K562 (cell line): ENCODE measurements at regions not wholly inside any gene's neighbourhood (a gene's known extent, or its start where the extent isn't known, plus 50 kb on each side); places are given as distances from the start of the nearest gene placed in this dataset.

Source experiments
- ATAC-seq: fragments of 200-7000 bp; cut with Tn5 transposase; 3 replicates; pipeline ENCODE4 v1.9.1; 2020; ENCODE audit warnings: moderate library complexity
- BruUV-seq: library from RNA; stranded (reverse); fragments of 400-500 nt; replicated peaks from 2 replicates; lab custom pipeline; 2021; lab: Mats Ljungman, UMichigan
- CTCF ChIA-PET: fragments of 300-600 bp; formaldehyde crosslinking; extraction: SDS; loops from one replicate; lab custom pipeline; 2021; ENCODE audit warnings: low intra/inter-chr PET ratio; lab: Yijun Ruan, JAX
- POLR2A ChIA-PET: fragments of 300-600, 350-650 bp; sonication (Branson Sonifier 250); formaldehyde crosslinking; extraction: SDS; loops from one replicate; lab custom pipeline; 2021; ENCODE audit warnings: antibody characterized with exemption, inconsistent platforms; lab: Yijun Ruan, JAX
- DNase-seq, 4 experiments: peaks; one replicate each; pipeline versions ENCODE4 v3.0.0 to v3.0.0-alpha.2; 2011 to 2018; ENCODE audit warnings: low spot score in 3 of 4, mixed read lengths in 3 of 4; ENCODE audit errors: extremely low read depth in 1 of 4
- FAIRE-seq: peaks from 2 replicates; lab custom pipeline; 2011; peaks lifted over from hg19 to GRCh38; lab: Jason Lieb, UNC
- H2AFZ ChIP-seq: 2 replicates; pipeline ENCODE4 v1.6.0; 2011; ENCODE audit warnings: low read depth, low read length, control low read depth, inconsistent platforms
- H3K27ac ChIP-seq: fragments of 200-600 bp; 3 replicates; pipeline ENCODE4 v1.8.0; 2011; ENCODE audit warnings: low read depth, mild to moderate bottlenecking, control low read depth, inconsistent platforms, low read length, moderate library complexity, mixed read lengths; ENCODE audit errors: extremely low read depth
- H3K27me3 ChIP-seq, 2 experiments: fragments of 300-600 bp in 1 of 2; 2 replicates in 1 of 2; 3 replicates in 1 of 2; pipeline versions ENCODE4 v1.6.0 to v1.8.0; 2011; ENCODE audit warnings: inconsistent platforms in 2 of 2, low read length in 2 of 2, mild to moderate bottlenecking in 1 of 2, mixed read lengths in 1 of 2, moderate library complexity in 1 of 2; ENCODE audit not compliant: control insufficient read depth in 2 of 2, insufficient read depth in 2 of 2
- H3K36me3 ChIP-seq: fragments of 300-600 bp; 3 replicates; pipeline ENCODE4 v1.8.0; 2011; ENCODE audit warnings: mild to moderate bottlenecking, low read length, inconsistent platforms; ENCODE audit not compliant: control insufficient read depth, insufficient read depth
- H3K4me1 ChIP-seq, 2 experiments: fragments of 200-600 bp in 1 of 2; replicated peaks in 1 of 2; 2 replicates in 1 of 2; 3 replicates in 1 of 2; pipeline versions ENCODE4 v1.5.1 to v1.8.0; 2011; ENCODE audit warnings: inconsistent platforms in 2 of 2, low read length in 2 of 2, mild to moderate bottlenecking in 1 of 2, mixed read lengths in 1 of 2, moderate library complexity in 1 of 2; ENCODE audit not compliant: control insufficient read depth in 2 of 2, insufficient read depth in 2 of 2
- H3K4me2 ChIP-seq: 2 replicates; pipeline ENCODE4 v1.6.1; 2011; ENCODE audit warnings: low read length, control low read depth, inconsistent platforms, mixed read lengths; ENCODE audit not compliant: insufficient read depth
- H3K4me3 ChIP-seq: fragments of 200-600 bp; sonication (generic), shearing (Covaris generic); 2 replicates; pipeline ENCODE4 v1.5.1; 2016; ENCODE audit warnings: control low read depth, inconsistent platforms
- H3K79me2 ChIP-seq: fragments of 200-600 bp; 3 replicates; pipeline ENCODE4 v1.8.0; 2011; ENCODE audit warnings: low read length, inconsistent platforms; ENCODE audit not compliant: control insufficient read depth, insufficient read depth
- H3K9ac ChIP-seq, 2 experiments: 2 replicates each; pipeline versions ENCODE4 v1.6.0 to v1.6.1; 2011; ENCODE audit warnings: low read depth in 2 of 2, low read length in 2 of 2, control low read depth in 1 of 2, inconsistent platforms in 1 of 2, mild to moderate bottlenecking in 1 of 2, mixed read lengths in 1 of 2; ENCODE audit not compliant: insufficient read depth in 1 of 2
- H3K9me1 ChIP-seq: one replicate; pipeline ENCODE4 v1.6.0; 2011; ENCODE audit warnings: inconsistent platforms, mild to moderate bottlenecking, low read length, moderate library complexity; ENCODE audit not compliant: control insufficient read depth, insufficient read depth
- H3K9me3 ChIP-seq: replicated peaks from 2 replicates; pipeline ENCODE4 v1.5.1; 2011; ENCODE audit warnings: low read depth, low read length, inconsistent platforms; ENCODE audit not compliant: control insufficient read depth, insufficient read depth
- H4K20me1 ChIP-seq: replicated peaks from 2 replicates; pipeline ENCODE4 v1.6.1; 2011; ENCODE audit warnings: low read length, inconsistent platforms, mixed read lengths; ENCODE audit not compliant: control insufficient read depth, insufficient read depth
- ARID4B ChIP-seq: sonication (generic); formaldehyde crosslinking; IDR thresholded peaks from 2 replicates; pipeline ENCODE4 v1.8.0; 2022; ENCODE audit warnings: mild to moderate bottlenecking, missing genetic modification reagents
- BRD9 ChIP-seq: fragments of 450-650 bp; IDR thresholded peaks from 2 replicates; pipeline ENCODE4 v1.6.1; 2018; ENCODE audit warnings: low read depth; ENCODE audit not compliant: partially characterized antibody
- CBX3 ChIP-seq, 2 experiments: IDR thresholded peaks; 1 replicate in 1 of 2; 2 replicates in 1 of 2; pipeline ENCODE4 v1.6.1; 2012; ENCODE audit warnings: inconsistent platforms in 2 of 2, low read length in 2 of 2, borderline replicate concordance in 1 of 2, control low read depth in 1 of 2
- CBX5 ChIP-seq: IDR thresholded peaks from 2 replicates; pipeline ENCODE4 v1.6.1; 2014; ENCODE audit warnings: low read depth, borderline replicate concordance
- E4F1 ChIP-seq: fragments of 250-450 bp; sonication (Bioruptor Pico); IDR thresholded peaks from 2 replicates; pipeline ENCODE4 v1.5.0; 2021; ENCODE audit warnings: mild to moderate bottlenecking, borderline replicate concordance
- ELF2 ChIP-seq: fragments of 250-450 bp; sonication (Bioruptor Pico); IDR thresholded peaks from 2 replicates; pipeline ENCODE4 v1.5.0; 2021; ENCODE audit warnings: mild to moderate bottlenecking
- FOSL1 ChIP-seq: fragments of 200-800 bp; sonication (Bioruptor generic); conservative IDR thresholded peaks from 2 replicates; pipeline ENCODE4 v1.6.1; 2016; ENCODE audit warnings: missing genetic modification characterization, missing compliant biosample characterization
- HNRNPL ChIP-seq: fragments of 200-400 bp; formaldehyde crosslinking; IDR thresholded peaks from 2 replicates; pipeline ENCODE4 v1.6.1; 2017; ENCODE audit warnings: low read depth, mild to moderate bottlenecking, low read length
- KLF10 ChIP-seq: fragments of 250-450 bp; sonication (Bioruptor Pico); IDR thresholded peaks from 2 replicates; pipeline ENCODE4 v1.6.1; 2021; ENCODE audit warnings: matching md5 sums
- POLR2H ChIP-seq: IDR thresholded peaks from 2 replicates; pipeline ENCODE4 v1.6.1; 2016; ENCODE audit warnings: missing genetic modification characterization, low read depth, mild to moderate bottlenecking, control low read depth, missing compliant biosample characterization, moderate library complexity
- RBM22 ChIP-seq: fragments of 200-400 bp; formaldehyde crosslinking; IDR thresholded peaks from 2 replicates; pipeline ENCODE4 v1.6.1; 2018; ENCODE audit warnings: low read length, low read depth; ENCODE audit not compliant: poor library complexity, severe bottlenecking
- SRSF3 ChIP-seq: fragments of 200-400 bp; formaldehyde crosslinking; IDR thresholded peaks from 2 replicates; pipeline ENCODE4 v1.6.1; 2016; ENCODE audit warnings: mild to moderate bottlenecking, low read length, moderate library complexity; ENCODE audit not compliant: insufficient read depth
- THRB ChIP-seq: fragments of 450-650 bp; formaldehyde crosslinking; conservative IDR thresholded peaks from 2 replicates; pipeline ENCODE4 v1.4.0; 2022; ENCODE audit warnings: mild to moderate bottlenecking, missing genetic modification characterization
- ZNF165 ChIP-seq: fragments of 250-450 bp; sonication (Bioruptor Pico); IDR thresholded peaks from 2 replicates; pipeline ENCODE4 v1.4.0; 2020; ENCODE audit warnings: borderline replicate concordance
- ZNF695 ChIP-seq: fragments of 450-650 bp; formaldehyde crosslinking; IDR thresholded peaks from 2 replicates; pipeline ENCODE4 v1.4.0; 2020; ENCODE audit warnings: mild to moderate bottlenecking, moderate library complexity
- WGBS: fragments of 100-300 bp; shearing (Covaris generic); methylation state at CpG from one replicate; pipeline ENCODE4 v1.1.6; 2016; ENCODE audit warnings: low coverage, mixed read lengths; ENCODE audit not compliant: insufficient coverage; ENCODE audit errors: missing lambda C conversion rate; 5-methylcytosine and 5-hydroxymethylcytosine counted together
- in situ Hi-C: fragments of 300-500 bp; cut with MboI; formaldehyde crosslinking; loops from 4 replicates; pipeline ENCODE4 v1.15.0; 2018; ENCODE audit warnings: inconsistent platforms, mixed read lengths
- intact Hi-C: fragments of 100-400 bp; cut with micrococcal nuclease; formaldehyde crosslinking; loops from 2 replicates; pipeline ENCODE4 v1.14.2; 2022

GRCh38 chr1:228939881-228940392 lies 204.7 kb downstream of the RHOU start:
- H3K79me2 ChIP-seq = no peaks in the 10 kb centered on the region
- H2AFZ ChIP-seq = no peak overlapping the region
- no peaks in the 10 kb centered on the region for H3K9me3 ChIP-seq
- in situ Hi-C loops = no loop called here
- H3K27me3 ChIP-seq = peaks cover 17 to 56% of the 10 kb centered on the region in 2 experiments; a peak in 4 of 5 replicates
- FAIRE-seq = no peak
- TF ChIP-seq THRB (CRISPR knock-in tag) = no peak
- no peak for TF ChIP-seq ARID4B (CRISPR knock-in tag)
- TF ChIP-seq KLF10 (CRISPR knock-in tag) = no peak
- TF ChIP-seq ELF2 (CRISPR knock-in tag) = no peak
- TF ChIP-seq POLR2H = no peak
- TF ChIP-seq HNRNPL = no peak
- TF ChIP-seq ZNF695 (CRISPR knock-in tag) = no peak
- TF ChIP-seq CBX3 (IDR thresholded peaks at IDR 0.05; ENCODE audit: borderline replicate concordance in 1 of 2, low read length in 2 of 2) = no peak
- TF ChIP-seq RBM22 = no peak
- no peak for TF ChIP-seq BRD9
- no peak for TF ChIP-seq ZNF165 (CRISPR knock-in tag)
- TF ChIP-seq SRSF3 = no peak
- no peak for TF ChIP-seq E4F1 (CRISPR knock-in tag)
- TF ChIP-seq CBX5 = no peak
- TF ChIP-seq FOSL1 = no peak
- H3K4me1 ChIP-seq = no peaks in the 10 kb centered on the region
- no peak overlapping the region for H3K27ac ChIP-seq
- ATAC-seq = no peak
- H3K9me1 ChIP-seq = no peaks in the 10 kb centered on the region
- no peaks in the 10 kb centered on the region for H3K36me3 ChIP-seq
- intact Hi-C loops = no loop called here
- ChIA-PET POLR2A (interaction anchor here (0.6 kb wide), 3 partner anchors 402 to 697 kb away, joined by 3 to 4 read pairs (median 3); no protein-coding TSS in a partner anchor), CTCF (no interaction called here)
- 2% methylated on average over 7 of the region's 7 CpGs for WGBS
- H4K20me1 ChIP-seq = peaks cover 15% of the 10 kb centered on the region
- H3K4me3 ChIP-seq = no peak overlapping the region
- no peak for DNase-seq
- H3K9ac ChIP-seq = no peak overlapping the region
- H3K4me2 ChIP-seq = no peak overlapping the region
- no TSS peak for BruUV-seq
